ENCODE measurements at regions not wholly inside any gene's neighbourhood (a gene's known extent, or its start where the extent isn't known, plus 50 kb on each side); places are given as distances from the start of the nearest gene placed in this dataset.

GRCh38 chr22:48706934-48707762 lies 1120.5 kb downstream of the BRD1 start:
- no peak for ATAC-seq
- H3K9ac ChIP-seq (ENCODE audit: insufficient read depth, low read depth, low read length), result no peak overlapping the region
- H3K27ac ChIP-seq (ENCODE audit: extremely low read length, insufficient read depth, low read length), result no peak overlapping the region
- H3K79me2 ChIP-seq (ENCODE audit: insufficient read depth, low read length), result peaks cover 45% of the 10 kb centered on the region
- H4K20me1 ChIP-seq (ENCODE audit: insufficient read depth, low read length), result 0 out of 2 replicates have a peak, but pooled peaks cover 5% of the 10 kb centered on the region
- H3K27me3 ChIP-seq (ENCODE audit: control insufficient read depth in 1 of 2, insufficient read depth in 2 of 2, low read length in 2 of 2), result no peaks in the 10 kb centered on the region
- DNase-seq (ENCODE audit: low spot score), result no peak
- peaks cover 48% of the 10 kb centered on the region for H3K4me1 ChIP-seq (ENCODE audit: insufficient read depth, low read length)
- H3K4me2 ChIP-seq (ENCODE audit: low read depth, low read length), result no peak overlapping the region
- no peak overlapping the region for H3K4me3 ChIP-seq (replicated peaks in 1 of 3; ENCODE audit: insufficient read depth in 1 of 3, low read depth in 2 of 3, low read length in 3 of 3)
- 53% methylated on average over 3 of the region's 15 CpGs for WGBS (ENCODE audit: low lambda C conversion rate)
- BruUV-seq (replicated peaks), result no TSS peak
- ChIA-PET POLR2A (no interaction called here), CTCF (ENCODE audit: low intra/inter-chr PET ratio, low total read pairs) (no interaction called here)
- in situ Hi-C loops (cut with HindIII; ENCODE audit: extremely low pct_ligation_motif_present, low pct_unique_long_range_greater_than_20kb) (no loop called here), intact Hi-C loops (cut with micrococcal nuclease; ENCODE audit: unreplicated experiment) (loop anchor here (5.0 kb wide), 1 partner anchor 130 kb away; no protein-coding TSS in a partner anchor)
- H3K9me3 ChIP-seq (ENCODE audit: low read length), result no peaks in the 10 kb centered on the region
- FAIRE-seq, result no peak
- H3K36me3 ChIP-seq (replicated peaks in 1 of 2; ENCODE audit: control insufficient read depth in 1 of 2, insufficient read depth in 2 of 2, low read length in 2 of 2), result peaks cover 17 to 50% of the 10 kb centered on the region in 2 experiments; a peak in 4 of 5 replicates
- H2AFZ ChIP-seq (ENCODE audit: low read length), result no peak overlapping the region
- TF ChIP-seq ZNF576 (CRISPR knock-in tag; IDR thresholded peaks at IDR 0.05) (no peak), SKI (IDR thresholded peaks at IDR 0.05; ENCODE audit: partially characterized antibody) (no peak), NR0B2 (CRISPR knock-in tag; IDR thresholded peaks at IDR 0.05) (no peak), THAP8 (CRISPR knock-in tag; IDR thresholded peaks at IDR 0.05; ENCODE audit: borderline replicate concordance) (no peak), ARID3A (IDR thresholded peaks at IDR 0.05; ENCODE audit: low read depth, low read length) (no peak), HNRNPH1 (optimal IDR thresholded peaks at IDR 0.05; ENCODE audit: low read depth, low read length) (no peak), TERF1 (CRISPR knock-in tag; IDR thresholded peaks at IDR 0.05) (no peak), ZNF383 (CRISPR knock-in tag; IDR thresholded peaks at IDR 0.05; ENCODE audit: borderline replicate concordance) (no peak), SYNCRIP (IDR thresholded peaks at IDR 0.05; ENCODE audit: insufficient read depth, low read depth, low read length) (no peak), MED13 (CRISPR knock-in tag; IDR thresholded peaks at IDR 0.05) (no peak), HDAC2 (CRISPR knock-in tag; IDR thresholded peaks at IDR 0.05) (no peak), FOXA1 (IDR thresholded peaks at IDR 0.05) (no peak), FOXA1 (CRISPR knock-in tag; IDR thresholded peaks at IDR 0.05) (no peak)
- TF ChIP-seq, protein P1, sequence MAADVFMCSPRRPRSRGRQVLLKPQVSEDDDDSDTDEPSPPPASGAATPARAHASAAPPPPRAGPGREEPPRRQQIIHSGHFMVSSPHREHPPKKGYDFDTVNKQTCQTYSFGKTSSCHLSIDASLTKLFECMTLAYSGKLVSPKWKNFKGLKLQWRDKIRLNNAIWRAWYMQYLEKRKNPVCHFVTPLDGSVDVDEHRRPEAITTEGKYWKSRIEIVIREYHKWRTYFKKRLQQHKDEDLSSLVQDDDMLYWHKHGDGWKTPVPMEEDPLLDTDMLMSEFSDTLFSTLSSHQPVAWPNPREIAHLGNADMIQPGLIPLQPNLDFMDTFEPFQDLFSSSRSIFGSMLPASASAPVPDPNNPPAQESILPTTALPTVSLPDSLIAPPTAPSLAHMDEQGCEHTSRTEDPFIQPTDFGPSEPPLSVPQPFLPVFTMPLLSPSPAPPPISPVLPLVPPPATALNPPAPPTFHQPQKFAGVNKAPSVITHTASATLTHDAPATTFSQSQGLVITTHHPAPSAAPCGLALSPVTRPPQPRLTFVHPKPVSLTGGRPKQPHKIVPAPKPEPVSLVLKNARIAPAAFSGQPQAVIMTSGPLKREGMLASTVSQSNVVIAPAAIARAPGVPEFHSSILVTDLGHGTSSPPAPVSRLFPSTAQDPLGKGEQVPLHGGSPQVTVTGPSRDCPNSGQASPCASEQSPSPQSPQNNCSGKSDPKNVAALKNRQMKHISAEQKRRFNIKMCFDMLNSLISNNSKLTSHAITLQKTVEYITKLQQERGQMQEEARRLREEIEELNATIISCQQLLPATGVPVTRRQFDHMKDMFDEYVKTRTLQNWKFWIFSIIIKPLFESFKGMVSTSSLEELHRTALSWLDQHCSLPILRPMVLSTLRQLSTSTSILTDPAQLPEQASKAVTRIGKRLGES (CRISPR knock-in tag; IDR thresholded peaks at IDR 0.05; ENCODE audit: borderline replicate concordance), result no peak
- TF ChIP-seq, protein P2, sequence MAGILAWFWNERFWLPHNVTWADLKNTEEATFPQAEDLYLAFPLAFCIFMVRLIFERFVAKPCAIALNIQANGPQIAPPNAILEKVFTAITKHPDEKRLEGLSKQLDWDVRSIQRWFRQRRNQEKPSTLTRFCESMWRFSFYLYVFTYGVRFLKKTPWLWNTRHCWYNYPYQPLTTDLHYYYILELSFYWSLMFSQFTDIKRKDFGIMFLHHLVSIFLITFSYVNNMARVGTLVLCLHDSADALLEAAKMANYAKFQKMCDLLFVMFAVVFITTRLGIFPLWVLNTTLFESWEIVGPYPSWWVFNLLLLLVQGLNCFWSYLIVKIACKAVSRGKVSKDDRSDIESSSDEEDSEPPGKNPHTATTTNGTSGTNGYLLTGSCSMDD (CRISPR knock-in tag; IDR thresholded peaks at IDR 0.05), result no peak

Data from HepG2 (cell line).